ENCODE measurements at regions not wholly inside any gene's neighbourhood (a gene's known extent, or its start where the extent isn't known, plus 50 kb on each side); places are given as distances from the start of the nearest gene placed in this dataset.

DNA sequence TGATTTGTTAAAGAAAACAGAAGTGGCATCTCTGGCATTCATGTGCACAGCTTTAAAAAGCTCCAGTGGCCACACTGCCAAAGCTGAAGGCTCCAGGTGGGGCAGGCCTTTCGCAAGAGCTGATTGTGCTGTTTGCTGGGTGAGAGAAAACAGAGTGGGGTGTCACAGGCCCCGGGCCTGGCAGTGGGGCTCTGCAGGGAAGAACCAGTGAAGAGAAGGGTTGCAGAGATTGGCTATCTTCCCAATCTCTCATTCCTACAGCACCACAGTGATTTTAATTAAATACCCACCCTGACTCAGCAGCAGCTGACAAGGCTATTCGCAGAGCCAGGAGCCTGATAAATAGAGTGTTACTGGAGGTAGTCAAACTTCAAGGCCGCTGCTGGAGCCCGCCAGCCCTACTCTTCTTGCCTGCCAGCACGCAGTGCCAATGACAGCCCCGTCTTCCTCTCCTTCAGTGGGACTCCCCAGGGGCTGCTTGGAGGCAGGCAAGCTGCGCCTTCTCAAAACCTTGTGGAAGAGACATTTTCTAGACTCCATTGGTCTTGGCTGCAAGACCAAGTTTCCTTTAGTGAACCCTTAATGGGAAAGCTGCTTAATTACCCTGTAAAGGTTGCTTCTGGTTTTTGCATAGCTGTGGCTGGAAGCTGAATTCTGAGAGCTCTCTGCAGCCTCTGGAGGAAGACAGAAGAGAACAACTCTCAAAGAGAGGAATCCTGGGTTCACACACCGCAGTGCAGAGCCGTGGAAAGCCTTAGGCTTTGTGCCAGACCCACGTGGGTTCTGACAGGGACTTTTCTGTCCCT is 225.8 kb upstream of the SLCO3A1 start:
- in situ Hi-C loops (cut with HindIII; ENCODE audit: extremely low pct_ligation_motif_present, low pct_unique_long_range_greater_than_20kb) (no loop called here), intact Hi-C loops (cut with micrococcal nuclease; ENCODE audit: unreplicated experiment) (no loop called here)
- no peaks in the 10 kb centered on the region for H3K79me2 ChIP-seq (ENCODE audit: insufficient read depth, low read length)
- no peak for TF ChIP-seq ZNF589 (CRISPR knock-in tag; conservative IDR thresholded peaks at IDR 0.05)
- no peak for TF ChIP-seq XBP1 (CRISPR knock-in tag; IDR thresholded peaks at IDR 0.05)
- no peak for TF ChIP-seq ZBTB7B (CRISPR knock-in tag; IDR thresholded peaks at IDR 0.05)
- TF ChIP-seq, protein P1, sequence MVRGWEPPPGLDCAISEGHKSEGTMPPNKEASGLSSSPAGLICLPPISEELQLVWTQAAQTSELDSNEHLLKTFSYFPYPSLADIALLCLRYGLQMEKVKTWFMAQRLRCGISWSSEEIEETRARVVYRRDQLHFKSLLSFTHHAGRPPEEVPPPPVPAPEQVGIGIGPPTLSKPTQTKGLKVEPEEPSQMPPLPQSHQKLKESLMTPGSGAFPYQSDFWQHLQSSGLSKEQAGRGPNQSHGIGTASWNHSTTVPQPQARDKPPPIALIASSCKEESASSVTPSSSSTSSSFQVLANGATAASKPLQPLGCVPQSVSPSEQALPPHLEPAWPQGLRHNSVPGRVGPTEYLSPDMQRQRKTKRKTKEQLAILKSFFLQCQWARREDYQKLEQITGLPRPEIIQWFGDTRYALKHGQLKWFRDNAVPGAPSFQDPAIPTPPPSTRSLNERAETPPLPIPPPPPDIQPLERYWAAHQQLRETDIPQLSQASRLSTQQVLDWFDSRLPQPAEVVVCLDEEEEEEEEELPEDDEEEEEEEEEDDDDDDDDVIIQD (CRISPR knock-in tag; IDR thresholded peaks at IDR 0.05; ENCODE audit: low read depth), result no peak
- TF ChIP-seq SIN3B (IDR thresholded peaks at IDR 0.05; ENCODE audit: low read length), result no peak
- no peak for TF ChIP-seq MTF1 (CRISPR knock-in tag; IDR thresholded peaks at IDR 0.05)
- TF ChIP-seq U2AF1 (optimal IDR thresholded peaks at IDR 0.05; ENCODE audit: low read depth, low read length), result no peak
- no peak for TF ChIP-seq ZNF709 (CRISPR knock-in tag; IDR thresholded peaks at IDR 0.05)
- TF ChIP-seq TBP (CRISPR knock-in tag; IDR thresholded peaks at IDR 0.05), result no peak
- no peak for TF ChIP-seq ZNF274 (CRISPR knock-in tag; IDR thresholded peaks at IDR 0.05)
- TF ChIP-seq TCF7L2 (IDR thresholded peaks at IDR 0.05; ENCODE audit: low read depth, low read length), result no peak
- TF ChIP-seq ZNF850 (CRISPR knock-in tag; conservative IDR thresholded peaks at IDR 0.05), result no peak
- no peak for TF ChIP-seq RBM22 (optimal IDR thresholded peaks at IDR 0.05; ENCODE audit: low read length)
- TF ChIP-seq NCOR1 (IDR thresholded peaks at IDR 0.05; ENCODE audit: borderline replicate concordance, low read length), result no peak
- H3K4me3 ChIP-seq (replicated peaks in 1 of 3; ENCODE audit: insufficient read depth in 1 of 3, low read depth in 2 of 3, low read length in 3 of 3), result no peak overlapping the region
- no peak overlapping the region for H3K4me2 ChIP-seq (ENCODE audit: low read depth, low read length)
- no peak for FAIRE-seq
- 25% methylated on average over 11 of the region's 11 CpGs for WGBS (ENCODE audit: low lambda C conversion rate)
- H3K27me3 ChIP-seq (ENCODE audit: control insufficient read depth in 1 of 2, insufficient read depth in 2 of 2, low read length in 2 of 2), result peaks cover 0 to 8% of the 10 kb centered on the region in 2 experiments; a peak in 3 of 5 replicates
- no peak overlapping the region for H2AFZ ChIP-seq (ENCODE audit: low read length)
- H4K20me1 ChIP-seq (ENCODE audit: insufficient read depth, low read length), result no peaks in the 10 kb centered on the region
- H3K27ac ChIP-seq (ENCODE audit: extremely low read length, insufficient read depth, low read length), result no peak overlapping the region
- no peaks in the 10 kb centered on the region for H3K9me3 ChIP-seq (ENCODE audit: low read length)
- ChIA-PET CTCF (ENCODE audit: low intra/inter-chr PET ratio, low total read pairs) (no interaction called here), POLR2A (no interaction called here)
- BruUV-seq (replicated peaks), result no TSS peak
- DNase-seq (ENCODE audit: low spot score), result no peak
- H3K9ac ChIP-seq (ENCODE audit: insufficient read depth, low read depth, low read length), result no peak overlapping the region
- no peaks in the 10 kb centered on the region for H3K4me1 ChIP-seq (ENCODE audit: insufficient read depth, low read length)
- no peaks in the 10 kb centered on the region for H3K36me3 ChIP-seq (replicated peaks in 1 of 2; ENCODE audit: control insufficient read depth in 1 of 2, insufficient read depth in 2 of 2, low read length in 2 of 2)
- no peak for ATAC-seq

Measured in HepG2 (cell line).